Memory B cell (primary cell): ENCODE measurements at regions not wholly inside any gene's neighbourhood (a gene's known extent, or its start where the extent isn't known, plus 50 kb on each side); places are given as distances from the start of the nearest gene placed in this dataset.
"Not testable (repeated sequence)": the region's sequence is repeated elsewhere in the genome, so short reads cannot be mapped to it uniquely, and the experiment has no call there.

Source experiments
- ATAC-seq: fragments of 150-1000 bp; cut with Tn5 transposase; 2 replicates; pipeline ENCODE4 v1.10.0; 2021; ENCODE audit warnings: low read depth, mild to moderate bottlenecking, moderate library complexity
- DNase-seq, 2 donors: peaks; one replicate each; pipeline ENCODE4 v3.0.0; 2022; ENCODE audit warnings: low spot score in 2 of 2
- H3K27ac Mint-ChIP-seq: one replicate; pipeline ENCODE4 v1.8.0; 2022; ENCODE audit warnings: mild to moderate bottlenecking, moderate library complexity, mixed read lengths
- H3K27me3 Mint-ChIP-seq: one replicate; pipeline ENCODE4 v1.8.0; 2022; ENCODE audit warnings: mixed read lengths
- H3K36me3 Mint-ChIP-seq: one replicate; pipeline ENCODE4 v1.8.0; 2022; ENCODE audit warnings: mild to moderate bottlenecking, mixed read lengths
- H3K4me1 Mint-ChIP-seq: one replicate; pipeline ENCODE4 v1.8.0; 2022; ENCODE audit warnings: mixed read lengths
- H3K4me3 Mint-ChIP-seq: one replicate; pipeline ENCODE4 v1.8.0; 2022; ENCODE audit warnings: mild to moderate bottlenecking, moderate library complexity, mixed read lengths
- H3K9me3 Mint-ChIP-seq: one replicate; pipeline ENCODE4 v1.8.0; 2022; ENCODE audit warnings: mixed read lengths

GRCh38 chr1:189970331-189971230 is 507.1 kb downstream of the BRINP3 start:
- Mint-ChIP-seq H3K27ac (no peak overlapping the region), H3K36me3 (no peaks in the 10 kb centered on the region), H3K27me3 (no peaks in the 10 kb centered on the region), H3K4me1 (no peaks in the 10 kb centered on the region), H3K4me3 (no peak overlapping the region), H3K9me3 (peaks cover 8% of the 10 kb centered on the region)
- ATAC-seq (no peak), DNase-seq (no peak)

GRCh38 chr1:189971656-189972055 is 506.0 kb downstream of the BRINP3 start:
- no peak for ATAC-seq
- H3K4me1 Mint-ChIP-seq, result no peaks in the 10 kb centered on the region
- no peak overlapping the region for H3K27ac Mint-ChIP-seq
- H3K4me3 Mint-ChIP-seq, result no peak overlapping the region
- peaks cover 12% of the 10 kb centered on the region for H3K9me3 Mint-ChIP-seq
- no peaks in the 10 kb centered on the region for H3K27me3 Mint-ChIP-seq
- no peak for DNase-seq
- H3K36me3 Mint-ChIP-seq, result no peaks in the 10 kb centered on the region

GRCh38 chr1:189977184-189977583 is 500.5 kb downstream of the BRINP3 start:
- Mint-ChIP-seq H3K4me3 (no peak overlapping the region), H3K27me3 (no peaks in the 10 kb centered on the region), H3K9me3 (peaks cover 16% of the 10 kb centered on the region), H3K4me1 (no peaks in the 10 kb centered on the region), H3K36me3 (no peaks in the 10 kb centered on the region), H3K27ac (no peak overlapping the region)
- ATAC-seq (no peak), DNase-seq (no peak)

- peaks cover 4% of the 10 kb centered on the region for H3K9me3 Mint-ChIP-seq
- DNase-seq (no peak), ATAC-seq (no peak)
- no peak overlapping the region for H3K27ac Mint-ChIP-seq
- H3K36me3 Mint-ChIP-seq, result no peaks in the 10 kb centered on the region
- H3K4me1 Mint-ChIP-seq, result no peaks in the 10 kb centered on the region
- H3K4me3 Mint-ChIP-seq, result no peak overlapping the region
- H3K27me3 Mint-ChIP-seq, result no peaks in the 10 kb centered on the region
Observed at GRCh38 chr1:189983166-189983890, 494.3 kb downstream of the BRINP3 start.

GRCh38 chr1:189986516-189986915 is 491.1 kb downstream of the BRINP3 start:
- Mint-ChIP-seq H3K4me1 (no peaks in the 10 kb centered on the region), H3K27me3 (no peaks in the 10 kb centered on the region), H3K36me3 (no peaks in the 10 kb centered on the region), H3K27ac (no peak overlapping the region), H3K4me3 (no peak overlapping the region), H3K9me3 (peaks cover 3% of the 10 kb centered on the region)
- no peak for DNase-seq
- no peak for ATAC-seq

GRCh38 chr1:189987509-189987908 is 490.2 kb downstream of the BRINP3 start:
- ATAC-seq (no peak), DNase-seq (no peak)
- Mint-ChIP-seq H3K27me3 (no peaks in the 10 kb centered on the region), H3K9me3 (peaks cover 7% of the 10 kb centered on the region), H3K27ac (no peak overlapping the region), H3K4me3 (no peak overlapping the region), H3K4me1 (no peaks in the 10 kb centered on the region), H3K36me3 (no peaks in the 10 kb centered on the region)

GRCh38 chr1:189992856-189993255 is 484.8 kb downstream of the BRINP3 start:
- Mint-ChIP-seq H3K4me3 (no peak overlapping the region), H3K27me3 (no peaks in the 10 kb centered on the region), H3K27ac (no peak overlapping the region), H3K4me1 (no peaks in the 10 kb centered on the region), H3K36me3 (no peaks in the 10 kb centered on the region), H3K9me3 (peaks cover 13% of the 10 kb centered on the region)
- DNase-seq (no peak), ATAC-seq (no peak)

GRCh38 chr1:190000365-190000872 is 477.2 kb downstream of the BRINP3 start:
- DNase-seq, result no peak
- Mint-ChIP-seq H3K9me3 (no peaks in the 10 kb centered on the region), H3K27ac (no peak overlapping the region), H3K4me3 (no peak overlapping the region), H3K36me3 (no peaks in the 10 kb centered on the region), H3K4me1 (no peaks in the 10 kb centered on the region), H3K27me3 (no peaks in the 10 kb centered on the region)
- no peak for ATAC-seq

GRCh38 chr1:190001187-190001586 is 476.5 kb downstream of the BRINP3 start:
- Mint-ChIP-seq H3K27me3 (no peaks in the 10 kb centered on the region), H3K4me1 (no peaks in the 10 kb centered on the region), H3K27ac (no peak overlapping the region), H3K9me3 (no peaks in the 10 kb centered on the region), H3K36me3 (no peaks in the 10 kb centered on the region), H3K4me3 (no peak overlapping the region)
- ATAC-seq (no peak), DNase-seq (no peak)

- H3K36me3 Mint-ChIP-seq, result no peaks in the 10 kb centered on the region
- H3K27ac Mint-ChIP-seq, result no peak overlapping the region
- no peak for ATAC-seq
- H3K27me3 Mint-ChIP-seq, result no peaks in the 10 kb centered on the region
- no peaks in the 10 kb centered on the region for H3K9me3 Mint-ChIP-seq
- H3K4me1 Mint-ChIP-seq, result no peaks in the 10 kb centered on the region
- DNase-seq, result no peak
- H3K4me3 Mint-ChIP-seq, result no peak overlapping the region
Observed at GRCh38 chr1:190003376-190003775, 474.3 kb downstream of the BRINP3 start.

- ATAC-seq (no peak), DNase-seq (no peak)
- no peaks in the 10 kb centered on the region for H3K4me1 Mint-ChIP-seq
- H3K27me3 Mint-ChIP-seq, result no peaks in the 10 kb centered on the region
- no peak overlapping the region for H3K27ac Mint-ChIP-seq
- H3K9me3 Mint-ChIP-seq, result peaks cover 2% of the 10 kb centered on the region
- H3K4me3 Mint-ChIP-seq, result no peak overlapping the region
- H3K36me3 Mint-ChIP-seq, result no peaks in the 10 kb centered on the region
Observed at GRCh38 chr1:190011585-190011984, 466.1 kb downstream of the BRINP3 start.

- not testable (repeated sequence) for H3K4me3 Mint-ChIP-seq, DNase-seq, H3K27ac Mint-ChIP-seq, H3K36me3 Mint-ChIP-seq, ATAC-seq, H3K9me3 Mint-ChIP-seq, H3K4me1 Mint-ChIP-seq, H3K27me3 Mint-ChIP-seq
Observed at GRCh38 chr1:190019151-190019550, 458.5 kb downstream of the BRINP3 start.

- Mint-ChIP-seq H3K27ac (no peak overlapping the region), H3K4me3 (no peak overlapping the region), H3K4me1 (no peaks in the 10 kb centered on the region), H3K9me3 (peaks cover 7% of the 10 kb centered on the region), H3K36me3 (no peaks in the 10 kb centered on the region), H3K27me3 (no peaks in the 10 kb centered on the region)
- DNase-seq, result no peak
- no peak for ATAC-seq
Observed at GRCh38 chr1:190019717-190020116, 457.9 kb downstream of the BRINP3 start.

GRCh38 chr1:190022709-190023108 is 455.0 kb downstream of the BRINP3 start:
- no peak for ATAC-seq
- H3K27me3 Mint-ChIP-seq, result no peaks in the 10 kb centered on the region
- DNase-seq, result no peak
- no peak overlapping the region for H3K27ac Mint-ChIP-seq
- H3K4me1 Mint-ChIP-seq, result no peaks in the 10 kb centered on the region
- no peak overlapping the region for H3K4me3 Mint-ChIP-seq
- H3K36me3 Mint-ChIP-seq, result no peaks in the 10 kb centered on the region
- peaks cover 7% of the 10 kb centered on the region for H3K9me3 Mint-ChIP-seq
